CD8-positive, alpha-beta memory T cell (primary cell): ENCODE measurements at regions not wholly inside any gene's neighbourhood (a gene's known extent, or its start where the extent isn't known, plus 50 kb on each side); places are given as distances from the start of the nearest gene placed in this dataset.

Source experiments
- CTCF ChIA-PET: fragments of 350-600 bp; sonication (Branson Sonifier 250); formaldehyde crosslinking; loops from one replicate; lab custom pipeline; 2021; ENCODE audit warnings: antibody characterized with exemption; lab: Charles Lee
- POLR2A ChIA-PET: fragments of 350-600 bp; sonication (Branson Sonifier 250); formaldehyde crosslinking; loops from one replicate; lab custom pipeline; 2021; ENCODE audit warnings: antibody characterized with exemption; lab: Charles Lee
- DNase-seq, 5 donors: peaks; one replicate each; pipeline versions ENCODE4 v3.0.0 to v3.0.0-alpha.2; 2020 to 2022; ENCODE audit warnings: mixed read lengths in 1 of 5
- H3K27ac ChIP-seq: one replicate; pipeline ENCODE4 v1.7.0; 2013; ENCODE audit warnings: low read depth, mild to moderate bottlenecking, low read length, moderate library complexity
- H3K27me3 ChIP-seq: 2 replicates; pipeline ENCODE4 v1.7.0; 2013; ENCODE audit warnings: low read length, mild to moderate bottlenecking; ENCODE audit not compliant: insufficient read depth, poor library complexity, severe bottlenecking
- H3K36me3 ChIP-seq: 2 replicates; pipeline ENCODE4 v1.7.0; 2013; ENCODE audit warnings: mild to moderate bottlenecking, low read length, moderate library complexity; ENCODE audit not compliant: insufficient read depth
- H3K4me1 ChIP-seq: 2 replicates; pipeline ENCODE4 v1.7.0; 2013; ENCODE audit warnings: mild to moderate bottlenecking, low read length, moderate library complexity; ENCODE audit not compliant: insufficient read depth
- H3K4me3 ChIP-seq: 2 replicates; pipeline ENCODE4 v1.7.0; 2013; ENCODE audit warnings: mild to moderate bottlenecking, low read length
- H3K9me3 ChIP-seq: 2 replicates; pipeline ENCODE4 v1.7.0; 2013; ENCODE audit warnings: mild to moderate bottlenecking, low read length
- H3K27ac Mint-ChIP-seq, 8 donors: one replicate each; pipeline ENCODE4 v1.8.0; 2020 to 2021; ENCODE audit warnings: mixed read lengths in 8 of 8, mild to moderate bottlenecking in 6 of 8, inconsistent platforms in 3 of 8, moderate library complexity in 3 of 8
- H3K27me3 Mint-ChIP-seq, 2 donors: one replicate each; pipeline ENCODE4 v1.8.0; 2020 to 2021; ENCODE audit warnings: mixed read lengths in 2 of 2, mild to moderate bottlenecking in 1 of 2, moderate library complexity in 1 of 2
- H3K36me3 Mint-ChIP-seq, 3 donors: one replicate each; pipeline ENCODE4 v1.8.0; 2020 to 2021; ENCODE audit warnings: mixed read lengths in 3 of 3, inconsistent platforms in 1 of 3, mild to moderate bottlenecking in 1 of 3
- H3K4me1 Mint-ChIP-seq, 3 donors: one replicate each; pipeline ENCODE4 v1.8.0; 2020 to 2021; ENCODE audit warnings: mixed read lengths in 3 of 3, inconsistent platforms in 1 of 3, mild to moderate bottlenecking in 1 of 3
- H3K4me3 Mint-ChIP-seq, 7 donors: one replicate each; pipeline ENCODE4 v1.8.0; 2020 to 2021; ENCODE audit warnings: mixed read lengths in 7 of 7, mild to moderate bottlenecking in 6 of 7, moderate library complexity in 4 of 7, inconsistent platforms in 2 of 7
- H3K9me3 Mint-ChIP-seq, 5 donors: one replicate each; pipeline ENCODE4 v1.8.0; 2020 to 2022; ENCODE audit warnings: mixed read lengths in 5 of 5, mild to moderate bottlenecking in 3 of 5, moderate library complexity in 2 of 5, inconsistent platforms in 1 of 5

- peaks cover 9 to 27% of the 10 kb centered on the region in 2 donors for H3K27me3 Mint-ChIP-seq
- CTCF ChIA-PET: interaction anchor here (1.1 kb wide), 1 partner anchor 206 kb away, joined by 3 read pairs; no protein-coding TSS in a partner anchor
- DNase-seq: no peak
- Histone ChIP-seq H3K9me3 (no peaks in the 10 kb centered on the region), H3K36me3 (no peaks in the 10 kb centered on the region), H3K4me1 (peaks cover under 1% of the 10 kb centered on the region), H3K4me3 (no peak overlapping the region), H3K27me3 (no peaks in the 10 kb centered on the region), H3K27ac (no peak overlapping the region)
- POLR2A ChIA-PET: no interaction called here
- no peak overlapping the region for H3K27ac Mint-ChIP-seq
- H3K4me1 Mint-ChIP-seq: peaks cover under 1% of the 10 kb centered on the region in 3 donors
- peaks cover 0 to 4% (median 0%) of the 10 kb centered on the region in 3 donors for H3K36me3 Mint-ChIP-seq
- H3K4me3 Mint-ChIP-seq: no peak overlapping the region
- H3K9me3 Mint-ChIP-seq: no peaks in the 10 kb centered on the region
Measured at GRCh38 chr20:24095303-24095702, 106.7 kb upstream of the GGTLC1 start.

- POLR2A ChIA-PET: no interaction called here
Measured at GRCh38 chr20:24089576-24089975, 101.0 kb upstream of the GGTLC1 start.

GRCh38 chr20:24086121-24086520 lies 97.5 kb upstream of the GGTLC1 start:
- Mint-ChIP-seq H3K36me3 (no peaks in the 10 kb centered on the region), H3K27me3 (peaks cover 9 to 10% of the 10 kb centered on the region in 2 donors), H3K27ac (no peak overlapping the region), H3K9me3 (no peaks in the 10 kb centered on the region), H3K4me3 (no peak overlapping the region), H3K4me1 (no peaks in the 10 kb centered on the region)
- no peaks in the 10 kb centered on the region for H3K4me1 ChIP-seq
- H3K9me3 ChIP-seq: no peaks in the 10 kb centered on the region
- no peak for DNase-seq
- no peaks in the 10 kb centered on the region for H3K27me3 ChIP-seq
- H3K4me3 ChIP-seq: no peak overlapping the region
- H3K27ac ChIP-seq: no peak overlapping the region
- no peaks in the 10 kb centered on the region for H3K36me3 ChIP-seq
- ChIA-PET POLR2A (no interaction called here), CTCF (no interaction called here)

More at GRCh38 chr20:24089576-24089975, 101.0 kb upstream of the GGTLC1 start:
- Mint-ChIP-seq H3K27ac (no peak overlapping the region), H3K4me1 (no peaks in the 10 kb centered on the region), H3K27me3 (peaks cover 15 to 17% of the 10 kb centered on the region in 2 donors), H3K4me3 (no peak overlapping the region), H3K36me3 (peaks cover 0 to 4% (median 0%) of the 10 kb centered on the region in 3 donors), H3K9me3 (no peaks in the 10 kb centered on the region)
- Histone ChIP-seq H3K4me3 (no peak overlapping the region), H3K4me1 (no peaks in the 10 kb centered on the region), H3K36me3 (no peaks in the 10 kb centered on the region), H3K9me3 (no peaks in the 10 kb centered on the region), H3K27me3 (no peaks in the 10 kb centered on the region), H3K27ac (no peak overlapping the region)
- DNase-seq: no peak
- CTCF ChIA-PET: interaction anchor here (0.9 kb wide), 1 partner anchor 10 kb away, joined by 4 read pairs; no protein-coding TSS in a partner anchor

GRCh38 chr20:24084281-24084680 lies 95.7 kb upstream of the GGTLC1 start:
- H3K4me3 Mint-ChIP-seq: no peak overlapping the region
- no peaks in the 10 kb centered on the region for H3K36me3 Mint-ChIP-seq
- H3K4me3 ChIP-seq: no peak overlapping the region
- peaks cover under 1 to 3% of the 10 kb centered on the region in 2 donors for H3K27me3 Mint-ChIP-seq
- ChIA-PET POLR2A (no interaction called here), CTCF (no interaction called here)
- H3K27ac Mint-ChIP-seq: no peak overlapping the region
- H3K36me3 ChIP-seq: no peaks in the 10 kb centered on the region
- no peaks in the 10 kb centered on the region for H3K4me1 Mint-ChIP-seq
- no peaks in the 10 kb centered on the region for H3K9me3 Mint-ChIP-seq
- no peaks in the 10 kb centered on the region for H3K4me1 ChIP-seq
- H3K9me3 ChIP-seq: no peaks in the 10 kb centered on the region
- no peak overlapping the region for H3K27ac ChIP-seq
- DNase-seq: no peak
- no peaks in the 10 kb centered on the region for H3K27me3 ChIP-seq

GRCh38 chr20:24081077-24081476 lies 92.5 kb upstream of the GGTLC1 start:
- H3K36me3 Mint-ChIP-seq: peaks cover 0 to 7% (median 0%) of the 10 kb centered on the region in 3 donors
- Histone ChIP-seq H3K4me3 (no peak overlapping the region), H3K27ac (no peak overlapping the region), H3K27me3 (no peaks in the 10 kb centered on the region), H3K9me3 (no peaks in the 10 kb centered on the region), H3K4me1 (no peaks in the 10 kb centered on the region), H3K36me3 (no peaks in the 10 kb centered on the region)
- H3K4me1 Mint-ChIP-seq: no peaks in the 10 kb centered on the region
- no peak for DNase-seq
- no peak overlapping the region for H3K27ac Mint-ChIP-seq
- ChIA-PET CTCF (no interaction called here), POLR2A (no interaction called here)
- H3K27me3 Mint-ChIP-seq: no peaks in the 10 kb centered on the region
- H3K9me3 Mint-ChIP-seq: no peaks in the 10 kb centered on the region
- no peak overlapping the region for H3K4me3 Mint-ChIP-seq

- Mint-ChIP-seq H3K4me3 (no peak overlapping the region), H3K27ac (no peak overlapping the region), H3K36me3 (peaks cover 0 to 7% (median 0%) of the 10 kb centered on the region in 3 donors), H3K27me3 (no peaks in the 10 kb centered on the region), H3K4me1 (no peaks in the 10 kb centered on the region), H3K9me3 (no peaks in the 10 kb centered on the region)
- no peak overlapping the region for H3K4me3 ChIP-seq
- no peaks in the 10 kb centered on the region for H3K9me3 ChIP-seq
- H3K27me3 ChIP-seq: no peaks in the 10 kb centered on the region
- no peak for DNase-seq
- no peaks in the 10 kb centered on the region for H3K4me1 ChIP-seq
- H3K27ac ChIP-seq: no peak overlapping the region
- no peaks in the 10 kb centered on the region for H3K36me3 ChIP-seq
- POLR2A ChIA-PET: no interaction called here
- CTCF ChIA-PET: no interaction called here
Measured at GRCh38 chr20:24079661-24080412, 91.3 kb upstream of the GGTLC1 start.

- Mint-ChIP-seq H3K27ac (peak overlapping the region in 1 of 8 donors; percentile 19), H3K9me3 (peaks cover 0 to 3% (median 0%) of the 10 kb centered on the region in 5 donors)
- CTCF ChIA-PET: no interaction called here
Measured at GRCh38 chr20:24077145-24077544, 88.6 kb upstream of the GGTLC1 start.

GRCh38 chr20:24070679-24071078 lies 82.1 kb upstream of the GGTLC1 start:
- peaks cover 19 to 30% (median 23%) of the 10 kb centered on the region in 5 donors for H3K9me3 Mint-ChIP-seq
- no peak overlapping the region for H3K4me3 Mint-ChIP-seq

More at GRCh38 chr20:24077145-24077544, 88.6 kb upstream of the GGTLC1 start:
- Mint-ChIP-seq H3K27me3 (peaks cover 1 to 4% of the 10 kb centered on the region in 2 donors), H3K4me1 (no peaks in the 10 kb centered on the region), H3K4me3 (no peak overlapping the region), H3K36me3 (peaks cover 0 to 10% (median 0%) of the 10 kb centered on the region in 3 donors)
- POLR2A ChIA-PET: no interaction called here
- no peak overlapping the region for H3K27ac ChIP-seq
- H3K27me3 ChIP-seq: no peaks in the 10 kb centered on the region
- no peak overlapping the region for H3K4me3 ChIP-seq
- no peaks in the 10 kb centered on the region for H3K9me3 ChIP-seq
- DNase-seq: no peak
- no peaks in the 10 kb centered on the region for H3K36me3 ChIP-seq
- H3K4me1 ChIP-seq: no peaks in the 10 kb centered on the region

More at GRCh38 chr20:24070679-24071078, 82.1 kb upstream of the GGTLC1 start:
- POLR2A ChIA-PET: no interaction called here
- peaks cover 11 to 14% (median 11%) of the 10 kb centered on the region in 3 donors for H3K4me1 Mint-ChIP-seq
- H3K36me3 Mint-ChIP-seq: peaks cover 0 to 35% (median 2%) of the 10 kb centered on the region in 3 donors
- Histone ChIP-seq H3K4me3 (no peak overlapping the region), H3K27ac (no peak overlapping the region), H3K4me1 (peaks cover 9% of the 10 kb centered on the region), H3K36me3 (no peaks in the 10 kb centered on the region), H3K9me3 (no peaks in the 10 kb centered on the region), H3K27me3 (no peaks in the 10 kb centered on the region)
- H3K27ac Mint-ChIP-seq: no peak overlapping the region
- no peak for DNase-seq
- H3K27me3 Mint-ChIP-seq: peaks cover 4 to 12% of the 10 kb centered on the region in 2 donors
- CTCF ChIA-PET: no interaction called here
